ENCODE measurements at regions not wholly inside any gene's neighbourhood (a gene's known extent, or its start where the extent isn't known, plus 50 kb on each side); places are given as distances from the start of the nearest gene placed in this dataset.

- Histone ChIP-seq H3K4me3 (no peak overlapping the region), H3K4me1 (no peaks in the 10 kb centered on the region), H3K27me3 (no peaks in the 10 kb centered on the region), H3K9me3 (peaks cover 0 to 12% (median 0%) of the 10 kb centered on the region in 12 donors), H3K36me3 (no peaks in the 10 kb centered on the region), H3K27ac (no peak overlapping the region)
- ATAC-seq (no peak), DNase-seq (no peak)
- intact Hi-C loops (cut with DNase I): no loop called here
- TF ChIP-seq POLR2A (IDR thresholded peaks at IDR 0.05) (no peak), CTCF (IDR thresholded peaks at IDR 0.05) (no peak)
- WGBS, 4 donors: 59 to 69% (median 64%) methylated on average over 6 of the region's 6 CpGs
These were observed 754.6 kb upstream of the EEF2KMT start for GRCh38 chr16:5852151-5852550.

GRCh38 chr16:5851393-5851982 is 753.9 kb upstream of the EEF2KMT start:
- H3K27ac ChIP-seq: no peak overlapping the region
- intact Hi-C loops (cut with DNase I): no loop called here
- peaks cover 0 to 12% (median 0%) of the 10 kb centered on the region in 12 donors for H3K9me3 ChIP-seq
- DNase-seq: no peak
- no peak overlapping the region for H3K4me3 ChIP-seq
- no peak for ATAC-seq
- no peaks in the 10 kb centered on the region for H3K27me3 ChIP-seq
- TF ChIP-seq POLR2A (IDR thresholded peaks at IDR 0.05): no peak
- no peak for TF ChIP-seq CTCF (IDR thresholded peaks at IDR 0.05)
- no peaks in the 10 kb centered on the region for H3K4me1 ChIP-seq
- WGBS, 4 donors: 52 to 77% (median 64%) methylated on average over 13 of the region's 13 CpGs
- no peaks in the 10 kb centered on the region for H3K36me3 ChIP-seq

- no peak overlapping the region for H3K4me3 ChIP-seq
- DNase-seq (no peak), ATAC-seq (no peak)
- no peak for TF ChIP-seq CTCF (IDR thresholded peaks at IDR 0.05)
- TF ChIP-seq POLR2A (IDR thresholded peaks at IDR 0.05): no peak
- H3K27me3 ChIP-seq: no peaks in the 10 kb centered on the region
- WGBS, 4 donors: 75 to 78% (median 77%) methylated on average over 16 of the region's 16 CpGs
- no peaks in the 10 kb centered on the region for H3K4me1 ChIP-seq
- intact Hi-C loops (cut with DNase I): no loop called here
- H3K27ac ChIP-seq: no peak overlapping the region
- peaks cover 0 to 12% (median 0%) of the 10 kb centered on the region in 12 donors for H3K9me3 ChIP-seq
- no peaks in the 10 kb centered on the region for H3K36me3 ChIP-seq
These were observed 753.2 kb upstream of the EEF2KMT start for GRCh38 chr16:5850632-5851392.

GRCh38 chr16:5845046-5845445 is 747.5 kb upstream of the EEF2KMT start:
- TF ChIP-seq CTCF (IDR thresholded peaks at IDR 0.05): no peak
- TF ChIP-seq POLR2A (IDR thresholded peaks at IDR 0.05): no peak
- Histone ChIP-seq H3K36me3 (no peaks in the 10 kb centered on the region), H3K27me3 (peaks cover 0 to 8% (median 0%) of the 10 kb centered on the region in 9 donors), H3K27ac (no peak overlapping the region), H3K9me3 (no peaks in the 10 kb centered on the region), H3K4me1 (no peaks in the 10 kb centered on the region), H3K4me3 (no peak overlapping the region)
- intact Hi-C loops (cut with DNase I): no loop called here
- no peak for ATAC-seq
- 50 to 60% (median 57%) methylated on average over 3 of the region's 3 CpGs for WGBS, 4 donors
- no peak for DNase-seq

Measured in heart left ventricle (tissue), 16 donors.